HepG2 (cell line): ENCODE measurements at regions not wholly inside any gene's neighbourhood (a gene's known extent, or its start where the extent isn't known, plus 50 kb on each side); places are given as distances from the start of the nearest gene placed in this dataset.

Source experiments
- ATAC-seq: fragments of 200-7000 bp; cut with Tn5 transposase; 3 replicates; pipeline ENCODE4 v1.9.1; 2020; ENCODE audit warnings: mild to moderate bottlenecking, moderate library complexity
- BruUV-seq: library from RNA; stranded (reverse); fragments of 400-500 nt; replicated peaks from 2 replicates; lab custom pipeline; 2021; lab: Mats Ljungman, UMichigan
- CTCF ChIA-PET: fragments of 300-600 bp; formaldehyde crosslinking; extraction: SDS; loops from one replicate; lab custom pipeline; 2021; ENCODE audit warnings: low total read pairs, inconsistent platforms, low intra/inter-chr PET ratio; lab: Yijun Ruan, JAX
- POLR2A ChIA-PET: fragments of 350-600 bp; sonication (Branson Sonifier 250); formaldehyde crosslinking; loops from one replicate; lab custom pipeline; 2020; ENCODE audit warnings: antibody characterized with exemption, inconsistent platforms; lab: Yijun Ruan, JAX
- DNase-seq: peaks from one replicate; pipeline ENCODE4 v3.0.0-alpha.2; 2015; ENCODE audit warnings: low spot score
- FAIRE-seq: peaks from 3 replicates; lab custom pipeline; 2011; peaks lifted over from hg19 to GRCh38; lab: Jason Lieb, UNC
- H2AFZ ChIP-seq: one replicate; pipeline ENCODE4 v1.6.1; 2011; ENCODE audit warnings: low read length, inconsistent platforms
- H3K27ac ChIP-seq: fragments of 300-600 bp; 3 replicates; pipeline ENCODE4 v1.8.0; 2011; ENCODE audit warnings: mixed run types, mild to moderate bottlenecking, mixed read lengths, low read length, inconsistent platforms; ENCODE audit not compliant: insufficient read depth; ENCODE audit errors: extremely low read length
- H3K27me3 ChIP-seq, 2 experiments: fragments of 200-600 bp in 1 of 2; 2 replicates in 1 of 2; 3 replicates in 1 of 2; pipeline versions ENCODE4 v1.6.0 to v1.8.0; 2011; ENCODE audit warnings: low read length in 2 of 2, mild to moderate bottlenecking in 2 of 2, moderate library complexity in 2 of 2, inconsistent platforms in 1 of 2; ENCODE audit not compliant: insufficient read depth in 2 of 2, control insufficient read depth in 1 of 2
- H3K36me3 ChIP-seq, 2 experiments: fragments of 200-600 bp in 1 of 2; replicated peaks in 1 of 2; 2 replicates in 1 of 2; 3 replicates in 1 of 2; pipeline versions ENCODE4 v1.5.1 to v1.8.0; 2011; ENCODE audit warnings: low read length in 2 of 2, inconsistent platforms in 1 of 2; ENCODE audit not compliant: insufficient read depth in 2 of 2, control insufficient read depth in 1 of 2
- H3K4me1 ChIP-seq: 2 replicates; pipeline ENCODE4 v1.5.1; 2012; ENCODE audit warnings: low read length, inconsistent platforms; ENCODE audit not compliant: insufficient read depth
- H3K4me2 ChIP-seq: 2 replicates; pipeline ENCODE4 v1.6.0; 2011; ENCODE audit warnings: low read depth, low read length, inconsistent platforms
- H3K4me3 ChIP-seq, 3 experiments: fragments of 200-600 bp in 1 of 3; sonication (generic), shearing (Covaris generic) in 1 of 3; replicated peaks in 1 of 3; 2 replicates each; pipeline ENCODE4 v1.5.1; 2011 to 2016; ENCODE audit warnings: low read length in 3 of 3, inconsistent platforms in 2 of 3, low read depth in 2 of 3, mild to moderate bottlenecking in 2 of 3, control low read depth in 1 of 3, mixed read lengths in 1 of 3; ENCODE audit not compliant: insufficient read depth in 1 of 3
- H3K79me2 ChIP-seq: one replicate; pipeline ENCODE4 v1.6.1; 2011; ENCODE audit warnings: low read length, inconsistent platforms; ENCODE audit not compliant: insufficient read depth
- H3K9ac ChIP-seq: 2 replicates; pipeline ENCODE4 v1.6.0; 2011; ENCODE audit warnings: mild to moderate bottlenecking, low read depth, low read length, inconsistent platforms; ENCODE audit not compliant: insufficient read depth
- H3K9me3 ChIP-seq: 2 replicates; pipeline ENCODE4 v1.5.1; 2012; ENCODE audit warnings: mild to moderate bottlenecking, low read length
- H4K20me1 ChIP-seq: 2 replicates; pipeline ENCODE4 v1.6.0; 2011; ENCODE audit warnings: inconsistent platforms, mild to moderate bottlenecking, low read length, moderate library complexity; ENCODE audit not compliant: insufficient read depth
- POLR2A ChIP-seq, 2 experiments: IDR thresholded peaks; 2 replicates each; pipeline ENCODE4 v1.6.1; 2011; ENCODE audit warnings: low read depth in 2 of 2, low read length in 2 of 2, mild to moderate bottlenecking in 1 of 2, moderate library complexity in 1 of 2; ENCODE audit not compliant: insufficient read depth in 1 of 2
- SMAD9 ChIP-seq: sonication (generic); formaldehyde crosslinking; IDR thresholded peaks from 2 replicates; pipeline ENCODE4 v1.5.1; 2020; ENCODE audit warnings: mild to moderate bottlenecking, missing genetic modification reagents
- THYN1 ChIP-seq: sonication (generic); formaldehyde crosslinking; IDR thresholded peaks from 2 replicates; pipeline ENCODE4 v1.8.1; 2023; ENCODE audit warnings: low read depth, mild to moderate bottlenecking, moderate library complexity, missing genetic modification reagents, borderline replicate concordance
- ZBTB40 ChIP-seq, 2 experiments: fragments of 450-650 bp in 1 of 2; sonication (generic) in 1 of 2; formaldehyde crosslinking in 1 of 2; IDR thresholded peaks; 2 replicates each; pipeline versions ENCODE4 v1.6.1 to v1.8.0; 2016 to 2022; ENCODE audit warnings: antibody characterized with exemption in 1 of 2, mild to moderate bottlenecking in 1 of 2, missing genetic modification reagents in 1 of 2
- ZNF263 ChIP-seq: sonication (generic); formaldehyde crosslinking; IDR thresholded peaks from 2 replicates; pipeline ENCODE4 v1.4.0; 2020; ENCODE audit warnings: missing genetic modification reagents
- ZNF33A ChIP-seq: sonication (generic); formaldehyde crosslinking; IDR thresholded peaks from 2 replicates; pipeline ENCODE4 v1.5.1; 2020; ENCODE audit warnings: missing genetic modification reagents, mild to moderate bottlenecking, moderate library complexity, borderline replicate concordance
- ZNF503 ChIP-seq: sonication (generic); formaldehyde crosslinking; IDR thresholded peaks from 2 replicates; pipeline ENCODE4 v1.4.0; 2020; ENCODE audit warnings: missing genetic modification reagents
- ZNF513 ChIP-seq: sonication (generic); formaldehyde crosslinking; conservative IDR thresholded peaks from 2 replicates; pipeline ENCODE4 v1.5.0; 2020; ENCODE audit warnings: missing genetic modification reagents
- ZNF547 ChIP-seq: sonication (generic); formaldehyde crosslinking; IDR thresholded peaks from 2 replicates; pipeline ENCODE4 v1.5.1; 2020; ENCODE audit warnings: mild to moderate bottlenecking, missing genetic modification reagents
- ZNF598 ChIP-seq: sonication (generic); formaldehyde crosslinking; IDR thresholded peaks from 2 replicates; pipeline ENCODE4 v1.5.1; 2020; ENCODE audit warnings: mild to moderate bottlenecking, missing genetic modification reagents, borderline replicate concordance
- WGBS: methylation state at CpG from one replicate; pipeline ENCODE4 v1.1.6; 2017; ENCODE audit warnings: low lambda C conversion rate; 5-methylcytosine and 5-hydroxymethylcytosine counted together
- in situ Hi-C: cut with HindIII; loops from 2 replicates; pipeline ENCODE4 v1.10.0; 2017; ENCODE audit warnings: low pct_unique_long_range_greater_than_20kb; ENCODE audit not compliant: extremely low pct_ligation_motif_present
- intact Hi-C: fragments of 100-400 bp; cut with micrococcal nuclease; formaldehyde crosslinking; loops from one replicate; pipeline ENCODE4 v1.10.0; 2022; ENCODE audit not compliant: unreplicated experiment

- TF ChIP-seq ZNF547 (no peak), POLR2A (IDR thresholded peaks at IDR 0.05; ENCODE audit: insufficient read depth in 1 of 2, low read depth in 2 of 2, low read length in 2 of 2) (no peak)
These were observed 673.8 kb downstream of the STIM2 start (continued) for GRCh38 chr4:27534488-27534887.

- BruUV-seq = no TSS peak
- POLR2A ChIA-PET = no interaction called here
These were observed 707.8 kb downstream of the STIM2 start for GRCh38 chr4:27568236-27568951.

More at GRCh38 chr4:27568236-27568951, 707.8 kb downstream of the STIM2 start:
- H3K9ac ChIP-seq = no peak overlapping the region
- DNase-seq = no peak
- H3K9me3 ChIP-seq = peaks cover 13% of the 10 kb centered on the region; the same call in 1 of the 2 replicates
- TF ChIP-seq ZNF33A (CRISPR knock-in tag) (no peak), ZBTB40 (IDR thresholded peaks at IDR 0.05) (no peak), ZBTB40 (CRISPR knock-in tag; IDR thresholded peaks at IDR 0.05) (no peak), THYN1 (no peak), ZNF503 (no peak), ZNF263 (CRISPR knock-in tag) (no peak), ZNF513 (CRISPR knock-in tag) (no peak), ZNF598 (CRISPR knock-in tag) (no peak), SMAD9 (CRISPR knock-in tag) (no peak)
- H4K20me1 ChIP-seq = no peaks in the 10 kb centered on the region
- in situ Hi-C loops (no loop called here), intact Hi-C loops (no loop called here)
- H3K4me3 ChIP-seq = no peak overlapping the region
- CTCF ChIA-PET = no interaction called here
- no peak overlapping the region for H3K4me2 ChIP-seq
- H3K27me3 ChIP-seq = no peaks in the 10 kb centered on the region
- H3K4me1 ChIP-seq = no peaks in the 10 kb centered on the region
- ATAC-seq = no peak
- no peak overlapping the region for H3K27ac ChIP-seq
- no peak for FAIRE-seq
- no peaks in the 10 kb centered on the region for H3K79me2 ChIP-seq
- H2AFZ ChIP-seq = no peak overlapping the region
- no peaks in the 10 kb centered on the region for H3K36me3 ChIP-seq
- 26% methylated on average over 10 of the region's 11 CpGs for WGBS
